Mammary epithelial cell (primary cell): ENCODE measurements at regions not wholly inside any gene's neighbourhood (a gene's known extent, or its start where the extent isn't known, plus 50 kb on each side); places are given as distances from the start of the nearest gene placed in this dataset.
"Not testable (repeated sequence)": the region's sequence is repeated elsewhere in the genome, so short reads cannot be mapped to it uniquely, and the experiment has no call there.

Experiments used
- CTCF ChIP-seq, 2 donors: IDR thresholded peaks in 1 of 2; conservative IDR thresholded peaks in 1 of 2; 2 replicates each; pipeline ENCODE4 v1.5.1; 2011 to 2012; ENCODE audit warnings: inconsistent platforms in 2 of 2, low read length in 2 of 2, mild to moderate bottlenecking in 2 of 2, control low read depth in 1 of 2, low read depth in 1 of 2; ENCODE audit not compliant: insufficient read depth in 1 of 2; ENCODE audit errors: extremely low read depth in 1 of 2
- EZH2 ChIP-seq: IDR thresholded peaks from 2 replicates; pipeline ENCODE4 v1.6.1; 2012; ENCODE audit warnings: low read length, inconsistent platforms, borderline replicate concordance

DNA sequence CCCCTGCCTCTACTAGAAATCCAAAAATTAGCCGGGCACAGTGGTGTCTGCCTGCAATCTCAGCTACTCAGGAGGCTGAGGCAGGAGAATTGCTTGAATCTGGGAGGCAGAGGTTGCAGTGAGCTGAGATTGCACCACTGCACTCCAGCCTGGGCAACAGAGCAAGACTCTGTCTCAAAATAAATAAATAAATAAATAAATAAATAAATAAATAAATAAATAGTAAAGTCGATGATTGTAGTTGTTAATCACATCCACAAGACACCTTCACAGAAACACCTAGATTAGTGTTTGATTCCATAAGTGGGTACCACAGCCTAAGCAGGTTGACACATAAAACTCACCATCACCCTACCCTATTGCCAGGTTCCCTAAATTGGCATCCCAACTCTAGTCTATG, 1199.0 kb downstream of the TYW1 start:
- not testable (repeated sequence) for TF ChIP-seq CTCF (conservative IDR thresholded peaks at IDR 0.05 in 1 of 2, IDR thresholded peaks at IDR 0.05 in 1 of 2; ENCODE audit: extremely low read depth in 1 of 2, insufficient read depth in 1 of 2, low read depth in 1 of 2, low read length in 2 of 2); EZH2
